ENCODE measurements at regions not wholly inside any gene's neighbourhood (a gene's known extent, or its start where the extent isn't known, plus 50 kb on each side); places are given as distances from the start of the nearest gene placed in this dataset.

DNA sequence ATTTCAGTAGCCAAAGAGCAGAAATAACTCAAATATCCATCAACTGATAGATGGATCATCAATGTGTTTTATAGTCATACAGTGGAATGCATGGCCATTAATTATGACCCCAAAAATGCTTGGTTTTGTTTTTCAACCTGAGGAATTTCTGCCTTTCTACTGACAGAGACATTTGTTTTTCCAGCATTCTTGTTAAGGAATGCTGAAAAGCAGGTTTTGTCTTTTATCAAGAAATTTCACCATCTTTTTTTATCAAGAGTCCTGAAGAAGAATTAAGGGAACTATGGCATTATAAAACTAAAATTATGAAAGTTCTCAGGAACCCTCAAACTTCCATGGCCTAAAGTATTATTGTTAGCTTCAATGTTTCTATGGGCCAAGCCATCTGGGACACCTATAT is 153.4 kb upstream of the THSD7A start:
- BruUV-seq (replicated peaks): no TSS peak
- Histone ChIP-seq H3K36me3 (ENCODE audit: control insufficient read depth, insufficient read depth, low read length) (no peaks in the 10 kb centered on the region), H3K4me1 (peaks cover 24% of the 10 kb centered on the region), H3K27me3 (replicated peaks; ENCODE audit: control insufficient read depth, insufficient read depth, low read length) (no peaks in the 10 kb centered on the region), H3K9me3 (peaks cover 10% of the 10 kb centered on the region; the same call in 1 of the 2 replicates), H3K4me3 (ENCODE audit: low read depth, low read length) (no peak overlapping the region)
- CTCF ChIA-PET: no interaction called here
- H3K4me3 Mint-ChIP-seq (ENCODE audit: unreplicated experiment): no peak overlapping the region
- H3K27ac Mint-ChIP-seq (ENCODE audit: unreplicated experiment): no peak overlapping the region
- POLR2A ChIA-PET: no interaction called here
- H3K36me3 Mint-ChIP-seq (ENCODE audit: insufficient read depth, unreplicated experiment): no peaks in the 10 kb centered on the region
- H3K27me3 Mint-ChIP-seq (ENCODE audit: insufficient read depth, unreplicated experiment): no peaks in the 10 kb centered on the region
- H3K9me3 Mint-ChIP-seq (ENCODE audit: unreplicated experiment): peaks cover 9% of the 10 kb centered on the region
- intact Hi-C loops (cut with micrococcal nuclease; ENCODE audit: unreplicated experiment): loop anchor here (5.0 kb wide), 1 partner anchor 122 kb away; no protein-coding TSS in a partner anchor
- peaks cover 20% of the 10 kb centered on the region for H3K4me1 Mint-ChIP-seq (ENCODE audit: low read depth, unreplicated experiment)
- DNase-seq: peak in 1 of 2 experiments; percentile 14
- TF ChIP-seq, protein P1, sequence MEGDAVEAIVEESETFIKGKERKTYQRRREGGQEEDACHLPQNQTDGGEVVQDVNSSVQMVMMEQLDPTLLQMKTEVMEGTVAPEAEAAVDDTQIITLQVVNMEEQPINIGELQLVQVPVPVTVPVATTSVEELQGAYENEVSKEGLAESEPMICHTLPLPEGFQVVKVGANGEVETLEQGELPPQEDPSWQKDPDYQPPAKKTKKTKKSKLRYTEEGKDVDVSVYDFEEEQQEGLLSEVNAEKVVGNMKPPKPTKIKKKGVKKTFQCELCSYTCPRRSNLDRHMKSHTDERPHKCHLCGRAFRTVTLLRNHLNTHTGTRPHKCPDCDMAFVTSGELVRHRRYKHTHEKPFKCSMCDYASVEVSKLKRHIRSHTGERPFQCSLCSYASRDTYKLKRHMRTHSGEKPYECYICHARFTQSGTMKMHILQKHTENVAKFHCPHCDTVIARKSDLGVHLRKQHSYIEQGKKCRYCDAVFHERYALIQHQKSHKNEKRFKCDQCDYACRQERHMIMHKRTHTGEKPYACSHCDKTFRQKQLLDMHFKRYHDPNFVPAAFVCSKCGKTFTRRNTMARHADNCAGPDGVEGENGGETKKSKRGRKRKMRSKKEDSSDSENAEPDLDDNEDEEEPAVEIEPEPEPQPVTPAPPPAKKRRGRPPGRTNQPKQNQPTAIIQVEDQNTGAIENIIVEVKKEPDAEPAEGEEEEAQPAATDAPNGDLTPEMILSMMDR (IDR thresholded peaks at IDR 0.05; ENCODE audit: insufficient read depth in 1 of 2, low read depth in 1 of 2, low read length in 1 of 2, severe bottlenecking in 1 of 2, unreplicated experiment in 1 of 2): no peak

DNA sequence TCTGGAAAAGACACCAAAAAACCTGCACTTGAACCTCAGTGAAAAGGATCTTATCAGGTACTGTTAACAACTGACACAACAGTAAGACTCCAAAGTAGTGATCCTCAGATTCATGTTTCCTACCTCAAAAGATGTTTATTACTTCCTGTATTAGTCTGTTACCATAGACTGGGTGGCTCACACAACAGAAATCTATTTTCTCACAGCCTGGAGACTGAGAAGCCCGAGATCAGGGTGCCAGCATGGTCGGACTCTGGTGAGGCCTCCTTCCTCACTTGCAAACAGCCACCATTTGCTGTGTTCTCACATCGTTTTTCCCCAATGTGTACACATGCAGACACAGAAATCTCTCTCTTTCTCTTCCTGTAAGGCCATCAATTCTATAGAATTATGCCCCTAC is 154.0 kb upstream of the THSD7A start:
- no peaks in the 10 kb centered on the region for H3K36me3 Mint-ChIP-seq (ENCODE audit: insufficient read depth, unreplicated experiment)
- H3K4me3 Mint-ChIP-seq (ENCODE audit: unreplicated experiment): no peak overlapping the region
- DNase-seq: no peak
- H3K4me1 ChIP-seq: peaks cover 24% of the 10 kb centered on the region
- peaks cover 9% of the 10 kb centered on the region for H3K9me3 Mint-ChIP-seq (ENCODE audit: unreplicated experiment)
- POLR2A ChIA-PET: no interaction called here
- peaks cover 10% of the 10 kb centered on the region; the same call in 1 of the 2 replicates for H3K9me3 ChIP-seq
- H3K4me1 Mint-ChIP-seq (ENCODE audit: low read depth, unreplicated experiment): peaks cover 20% of the 10 kb centered on the region
- no peaks in the 10 kb centered on the region for H3K27me3 Mint-ChIP-seq (ENCODE audit: insufficient read depth, unreplicated experiment)
- BruUV-seq (replicated peaks): no TSS peak
- H3K27me3 ChIP-seq (replicated peaks; ENCODE audit: control insufficient read depth, insufficient read depth, low read length): no peaks in the 10 kb centered on the region
- CTCF ChIA-PET: no interaction called here
- TF ChIP-seq, protein P1 (IDR thresholded peaks at IDR 0.05; ENCODE audit: insufficient read depth in 1 of 2, low read depth in 1 of 2, low read length in 1 of 2, severe bottlenecking in 1 of 2, unreplicated experiment in 1 of 2): no peak
- H3K27ac Mint-ChIP-seq (ENCODE audit: unreplicated experiment): no peak overlapping the region
- H3K36me3 ChIP-seq (ENCODE audit: control insufficient read depth, insufficient read depth, low read length): no peaks in the 10 kb centered on the region
- intact Hi-C loops (cut with micrococcal nuclease; ENCODE audit: unreplicated experiment): loop anchor here (5.0 kb wide), 1 partner anchor 121 kb away; no protein-coding TSS in a partner anchor
- H3K4me3 ChIP-seq (ENCODE audit: low read depth, low read length): no peak overlapping the region

DNA sequence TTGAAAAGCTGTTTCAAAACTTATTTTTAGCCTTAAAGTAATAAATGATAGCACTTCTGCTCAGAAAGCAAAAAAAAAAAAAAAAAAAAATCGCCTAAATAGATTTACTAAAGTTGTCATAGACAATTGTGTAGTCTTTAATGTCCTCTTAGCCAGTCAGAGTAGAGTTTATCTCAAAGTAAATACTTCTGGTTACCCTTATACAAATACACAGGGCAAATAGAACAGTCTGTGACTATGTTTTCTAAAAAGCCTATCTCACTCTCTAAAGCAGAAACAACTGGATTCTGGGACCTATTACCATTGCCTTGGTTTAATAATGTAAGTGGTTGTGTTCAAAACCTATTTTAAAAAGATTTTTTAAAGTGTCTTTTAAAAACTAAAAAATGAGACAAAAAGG is 156.2 kb upstream of the THSD7A start:
- H3K27me3 Mint-ChIP-seq (ENCODE audit: insufficient read depth, unreplicated experiment): no peaks in the 10 kb centered on the region
- no peaks in the 10 kb centered on the region for H3K36me3 Mint-ChIP-seq (ENCODE audit: insufficient read depth, unreplicated experiment)
- H3K4me3 ChIP-seq (ENCODE audit: low read depth, low read length): no peak overlapping the region
- intact Hi-C loops (cut with micrococcal nuclease; ENCODE audit: unreplicated experiment): loop anchor here (5.0 kb wide), 1 partner anchor 119 kb away; no protein-coding TSS in a partner anchor
- peaks cover 4% of the 10 kb centered on the region; the same call in 1 of the 2 replicates for H3K9me3 ChIP-seq
- no TSS peak for BruUV-seq (replicated peaks)
- peaks cover 24% of the 10 kb centered on the region for H3K4me1 ChIP-seq
- H3K27ac Mint-ChIP-seq (ENCODE audit: unreplicated experiment): no peak overlapping the region
- no peaks in the 10 kb centered on the region for H3K27me3 ChIP-seq (replicated peaks; ENCODE audit: control insufficient read depth, insufficient read depth, low read length)
- H3K4me3 Mint-ChIP-seq (ENCODE audit: unreplicated experiment): no peak overlapping the region
- DNase-seq: no peak
- H3K9me3 Mint-ChIP-seq (ENCODE audit: unreplicated experiment): peaks cover 9% of the 10 kb centered on the region
- peaks cover 29% of the 10 kb centered on the region for H3K4me1 Mint-ChIP-seq (ENCODE audit: low read depth, unreplicated experiment)
- CTCF ChIA-PET: no interaction called here
- TF ChIP-seq, protein P1 (IDR thresholded peaks at IDR 0.05; ENCODE audit: insufficient read depth in 1 of 2, low read depth in 1 of 2, low read length in 1 of 2, severe bottlenecking in 1 of 2, unreplicated experiment in 1 of 2): no peak
- H3K36me3 ChIP-seq (ENCODE audit: control insufficient read depth, insufficient read depth, low read length): no peaks in the 10 kb centered on the region
- POLR2A ChIA-PET: no interaction called here

Data from Caco-2 (cell line).